H9 (cell line): ENCODE measurements at regions not wholly inside any gene's neighbourhood (a gene's known extent, or its start where the extent isn't known, plus 50 kb on each side); places are given as distances from the start of the nearest gene placed in this dataset.

Experiments
- DNase-seq: peaks from one replicate; pipeline ENCODE4 v3.0.0-alpha.2; 2017
- H2AFZ ChIP-seq: one replicate; pipeline ENCODE4 v1.6.1; 2013; ENCODE audit warnings: mild to moderate bottlenecking, low read length, control low read depth, moderate library complexity
- H2AK5ac ChIP-seq: 2 replicates; pipeline ENCODE4 v1.6.1; 2013; ENCODE audit warnings: low read length, control low read depth, mixed read lengths; ENCODE audit not compliant: insufficient read length
- H2BK120ac ChIP-seq: one replicate; pipeline ENCODE4 v1.6.1; 2013; ENCODE audit warnings: low read depth, mild to moderate bottlenecking, low read length, control low read depth, inconsistent platforms; ENCODE audit not compliant: poor library complexity, severe bottlenecking
- H2BK12ac ChIP-seq: 2 replicates; pipeline ENCODE4 v1.6.1; 2013; ENCODE audit warnings: low read length, control low read depth, mixed read lengths, low read depth; ENCODE audit not compliant: insufficient read length
- H2BK15ac ChIP-seq: 2 replicates; pipeline ENCODE4 v1.6.1; 2013; ENCODE audit warnings: low read depth, low read length, control low read depth
- H2BK20ac ChIP-seq: one replicate; pipeline ENCODE4 v1.6.1; 2013; ENCODE audit warnings: low read depth, mild to moderate bottlenecking, low read length, control low read depth, inconsistent platforms; ENCODE audit not compliant: poor library complexity, severe bottlenecking
- H2BK5ac ChIP-seq: 2 replicates; pipeline ENCODE4 v1.6.1; 2013; ENCODE audit warnings: low read length, control low read depth, mixed read lengths; ENCODE audit not compliant: insufficient read length
- H3K14ac ChIP-seq: 2 replicates; pipeline ENCODE4 v1.6.1; 2013; ENCODE audit warnings: low read length, control low read depth; ENCODE audit not compliant: insufficient read depth
- H3K18ac ChIP-seq: 2 replicates; pipeline ENCODE4 v1.6.1; 2013; ENCODE audit warnings: low read depth, mild to moderate bottlenecking, mixed read lengths, low read length, control low read depth; ENCODE audit not compliant: insufficient read length
- H3K23ac ChIP-seq: 2 replicates; pipeline ENCODE4 v1.6.1; 2013; ENCODE audit warnings: low read length, control low read depth, mixed read lengths, low read depth; ENCODE audit not compliant: insufficient read length
- H3K23me2 ChIP-seq: 2 replicates; pipeline ENCODE4 v1.6.1; 2013; ENCODE audit warnings: low read depth, mild to moderate bottlenecking, mixed read lengths, low read length, control low read depth; ENCODE audit not compliant: insufficient read length, poor library complexity, severe bottlenecking
- H3K27ac ChIP-seq: 2 replicates; pipeline ENCODE4 v1.5.1; 2013; ENCODE audit warnings: low read length, control low read depth, mixed read lengths, low read depth; ENCODE audit not compliant: insufficient read length
- H3K27me3 ChIP-seq: 2 replicates; pipeline ENCODE4 v1.6.1; 2013; ENCODE audit warnings: low read length, control low read depth, inconsistent platforms; ENCODE audit not compliant: insufficient read depth
- H3K4ac ChIP-seq: 2 replicates; pipeline ENCODE4 v1.6.1; 2013; ENCODE audit warnings: low read depth, mild to moderate bottlenecking, control low read depth, inconsistent platforms, low read length, moderate library complexity
- H3K4me1 ChIP-seq: 2 replicates; pipeline ENCODE4 v1.6.1; 2013; ENCODE audit warnings: low read length, control low read depth, inconsistent platforms; ENCODE audit not compliant: insufficient read depth
- H3K4me2 ChIP-seq: 2 replicates; pipeline ENCODE4 v1.6.1; 2013; ENCODE audit warnings: low read length, control low read depth, mixed read lengths; ENCODE audit not compliant: insufficient read length, insufficient read depth
- H3K56ac ChIP-seq: 2 replicates; pipeline ENCODE4 v1.6.1; 2013; ENCODE audit warnings: low read depth, mild to moderate bottlenecking, mixed read lengths, low read length, control low read depth; ENCODE audit not compliant: insufficient read length
- H3K79me1 ChIP-seq: 2 replicates; pipeline ENCODE4 v1.6.1; 2013; ENCODE audit warnings: low read depth, mild to moderate bottlenecking, moderate library complexity, low read length, control low read depth, inconsistent platforms; ENCODE audit not compliant: insufficient read depth, poor library complexity, severe bottlenecking
- H3K79me2 ChIP-seq: 2 replicates; pipeline ENCODE4 v1.6.1; 2013; ENCODE audit warnings: low read length, control low read depth, inconsistent platforms; ENCODE audit not compliant: insufficient read depth
- H3K9ac ChIP-seq: 2 replicates; pipeline ENCODE4 v1.6.1; 2013; ENCODE audit warnings: low read length, control low read depth, mixed read lengths; ENCODE audit not compliant: insufficient read length; ENCODE audit errors: extremely low read depth
- H3K9me3 ChIP-seq: one replicate; pipeline ENCODE4 v1.6.1; 2013; ENCODE audit warnings: low read depth, low read length, inconsistent platforms; ENCODE audit not compliant: control insufficient read depth
- H3T11ph ChIP-seq: one replicate; pipeline ENCODE4 v1.6.1; 2013; ENCODE audit warnings: mild to moderate bottlenecking, low read length, control low read depth, inconsistent platforms
- H4K20me1 ChIP-seq: one replicate; pipeline ENCODE4 v1.6.1; 2013; ENCODE audit not compliant: control insufficient read depth, insufficient read length, insufficient read depth
- H4K5ac ChIP-seq: 2 replicates; pipeline ENCODE4 v1.6.1; 2013; ENCODE audit warnings: low read depth, mild to moderate bottlenecking, mixed read lengths, low read length, control low read depth; ENCODE audit not compliant: insufficient read length
- H4K8ac ChIP-seq: replicated peaks from 2 replicates; pipeline ENCODE4 v1.6.1; 2013; ENCODE audit warnings: low read length, control low read depth, mixed read lengths, low read depth; ENCODE audit not compliant: insufficient read length
- H4K91ac ChIP-seq: 2 replicates; pipeline ENCODE4 v1.6.1; 2013; ENCODE audit warnings: low read depth, mild to moderate bottlenecking, moderate library complexity, mixed read lengths, low read length, control low read depth; ENCODE audit not compliant: insufficient read length
- H3K27ac Mint-ChIP-seq, 3 experiments: 2 replicates in 2 of 3; 3 replicates in 1 of 3; pipeline ENCODE4 v1.8.0; 2020 to 2021; ENCODE audit warnings: mixed read lengths in 3 of 3, mild to moderate bottlenecking in 1 of 3, moderate library complexity in 1 of 3
- H3K27me3 Mint-ChIP-seq: 2 replicates; pipeline ENCODE4 v1.8.0; 2021; ENCODE audit warnings: low read depth, mild to moderate bottlenecking, moderate library complexity, mixed read lengths
- H3K36me3 Mint-ChIP-seq, 3 experiments: 2 replicates in 2 of 3; 3 replicates in 1 of 3; pipeline ENCODE4 v1.8.0; 2020 to 2021; ENCODE audit warnings: low read depth in 3 of 3, mixed read lengths in 3 of 3; ENCODE audit not compliant: insufficient read depth in 1 of 3
- H3K4me1 Mint-ChIP-seq, 2 experiments: 2 replicates each; pipeline ENCODE4 v1.8.0; 2020; ENCODE audit warnings: mixed read lengths in 2 of 2
- H3K4me3 Mint-ChIP-seq, 2 experiments: 2 replicates in 1 of 2; 3 replicates in 1 of 2; pipeline ENCODE4 v1.8.0; 2020 to 2021; ENCODE audit warnings: mild to moderate bottlenecking in 2 of 2, mixed read lengths in 2 of 2, moderate library complexity in 1 of 2
- H3K9me3 Mint-ChIP-seq, 2 experiments: 2 replicates in 1 of 2; 3 replicates in 1 of 2; pipeline ENCODE4 v1.8.0; 2020; ENCODE audit warnings: mild to moderate bottlenecking in 2 of 2, mixed read lengths in 2 of 2, moderate library complexity in 1 of 2
- CTCF ChIP-seq: fragments of 200-600 bp; sonication (generic); conservative IDR thresholded peaks from 3 replicates; pipeline ENCODE4 v1.8.0; 2021; ENCODE audit warnings: antibody characterized with exemption, mild to moderate bottlenecking
- WGBS: extraction: QIAGEN DNeasy Blood & Tissue Kit; methylation state at CpG from one replicate; pipeline ENCODE4 v1.1.7; 2013; ENCODE audit warnings: missing lambda C conversion rate, low lambda C conversion rate, mixed read lengths; ENCODE audit not compliant: insufficient read length; ENCODE audit errors: extremely low coverage; 5-methylcytosine and 5-hydroxymethylcytosine counted together

GRCh38 chr2:164023896-164024295, 288.1 kb upstream of the FIGN start:
- WGBS, result no CpG with 5 or more reads among the region's 2 CpGs
- TF ChIP-seq CTCF, result no peak

More at GRCh38 chr2:164023896-164024295, 288.1 kb upstream of the FIGN start:
- peaks cover 3 to 5% of the 10 kb centered on the region in 2 experiments for H3K4me1 Mint-ChIP-seq
- Histone ChIP-seq H2BK5ac (no peak overlapping the region), H2BK15ac (no peak overlapping the region), H2BK20ac (no peak overlapping the region), H3K18ac (no peak overlapping the region), H4K8ac (no peak overlapping the region), H3K27me3 (no peaks in the 10 kb centered on the region), H3K9me3 (no peaks in the 10 kb centered on the region), H2AK5ac (no peak overlapping the region), H3K9ac (no peak overlapping the region), H3K4me2 (no peak overlapping the region), H3K79me1 (no peaks in the 10 kb centered on the region), H2AFZ (no peak overlapping the region), H3K23me2 (no peaks in the 10 kb centered on the region), H3K79me2 (no peaks in the 10 kb centered on the region), H2BK12ac (no peak overlapping the region), H2BK120ac (no peak overlapping the region), H3K4ac (no peak overlapping the region), H3K14ac (no peak overlapping the region), H3K56ac (no peak overlapping the region), H4K5ac (no peak overlapping the region), H3K23ac (no peak overlapping the region), H3T11ph (no peak overlapping the region), H3K4me1 (no peaks in the 10 kb centered on the region; the same call in 1 of the 2 replicates), H4K20me1 (no peaks in the 10 kb centered on the region), H4K91ac (no peak overlapping the region), H3K27ac (no peak overlapping the region)
- no peaks in the 10 kb centered on the region for H3K27me3 Mint-ChIP-seq
- DNase-seq, result no peak
- H3K27ac Mint-ChIP-seq, result no peak overlapping the region
- H3K9me3 Mint-ChIP-seq, result no peaks in the 10 kb centered on the region
- H3K4me3 Mint-ChIP-seq, result no peak overlapping the region
- H3K36me3 Mint-ChIP-seq, result no peaks in the 10 kb centered on the region
